ENCODE measurements at regions not wholly inside any gene's neighbourhood (a gene's known extent, or its start where the extent isn't known, plus 50 kb on each side); places are given as distances from the start of the nearest gene placed in this dataset.

DNA sequence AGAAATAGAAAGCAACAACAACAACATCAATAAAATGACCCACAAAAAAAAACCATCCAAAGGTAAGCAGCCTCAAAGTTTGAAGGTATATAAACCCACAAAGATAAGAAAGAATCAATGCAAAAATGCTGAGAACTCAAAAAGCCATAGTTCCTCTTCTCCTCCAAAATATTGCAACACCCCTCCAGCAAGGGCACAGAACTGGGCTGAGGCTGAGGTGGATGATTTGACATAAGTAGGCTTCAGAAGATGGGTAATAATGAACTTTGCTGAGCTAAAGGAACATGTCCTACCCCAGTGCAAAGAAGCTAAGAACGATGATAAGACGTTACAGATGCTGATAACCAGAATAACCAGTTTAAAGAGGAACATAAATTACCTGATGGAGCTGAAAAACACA lies 188.8 kb upstream of the BTBD3 start:
- ATAC-seq = no peak
- TF ChIP-seq ESRRG (CRISPR knock-in tag; IDR thresholded peaks at IDR 0.05) = no peak
- no peak for TF ChIP-seq ZFP30 (CRISPR knock-in tag; IDR thresholded peaks at IDR 0.05)
- no peak for TF ChIP-seq ZFP3 (CRISPR knock-in tag; IDR thresholded peaks at IDR 0.05)
- no peak for TF ChIP-seq PPARA (CRISPR knock-in tag; IDR thresholded peaks at IDR 0.05; ENCODE audit: borderline replicate concordance)

DNA sequence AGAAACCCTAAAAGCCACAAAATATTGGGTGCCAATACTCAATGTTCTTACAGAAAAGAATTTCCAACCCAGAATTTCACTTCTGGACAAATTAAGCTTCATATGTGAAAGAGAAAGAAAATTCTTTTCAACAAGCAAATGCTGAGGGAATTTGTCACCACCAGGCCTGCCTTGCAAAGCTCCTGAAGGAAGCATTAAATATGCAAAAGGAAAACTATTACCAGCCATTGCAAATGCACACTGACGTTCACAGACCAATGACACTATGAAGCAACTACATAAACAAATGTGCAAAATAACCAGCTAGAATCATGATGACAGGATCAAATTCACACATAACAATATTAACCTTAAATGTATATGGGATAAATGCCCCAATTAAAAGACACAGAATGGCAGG lies 187.9 kb upstream of the BTBD3 start:
- no peak for ATAC-seq
- no peak for TF ChIP-seq TOX (CRISPR knock-in tag; IDR thresholded peaks at IDR 0.05; ENCODE audit: borderline replicate concordance)
- no peak for TF ChIP-seq ZFP30 (CRISPR knock-in tag; IDR thresholded peaks at IDR 0.05)
- TF ChIP-seq, protein P1, sequence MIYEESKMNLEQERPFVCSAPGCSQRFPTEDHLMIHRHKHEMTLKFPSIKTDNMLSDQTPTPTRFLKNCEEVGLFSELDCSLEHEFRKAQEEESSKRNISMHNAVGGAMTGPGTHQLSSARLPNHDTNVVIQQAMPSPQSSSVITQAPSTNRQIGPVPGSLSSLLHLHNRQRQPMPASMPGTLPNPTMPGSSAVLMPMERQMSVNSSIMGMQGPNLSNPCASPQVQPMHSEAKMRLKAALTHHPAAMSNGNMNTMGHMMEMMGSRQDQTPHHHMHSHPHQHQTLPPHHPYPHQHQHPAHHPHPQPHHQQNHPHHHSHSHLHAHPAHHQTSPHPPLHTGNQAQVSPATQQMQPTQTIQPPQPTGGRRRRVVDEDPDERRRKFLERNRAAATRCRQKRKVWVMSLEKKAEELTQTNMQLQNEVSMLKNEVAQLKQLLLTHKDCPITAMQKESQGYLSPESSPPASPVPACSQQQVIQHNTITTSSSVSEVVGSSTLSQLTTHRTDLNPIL (CRISPR knock-in tag; IDR thresholded peaks at IDR 0.05; ENCODE audit: low read depth) = no peak
- no peak for TF ChIP-seq BACH2 (CRISPR knock-in tag; IDR thresholded peaks at IDR 0.05; ENCODE audit: borderline replicate concordance)
- TF ChIP-seq ISL1 (CRISPR knock-in tag; IDR thresholded peaks at IDR 0.05) = no peak
- no peak for TF ChIP-seq ZNF8 (CRISPR knock-in tag; IDR thresholded peaks at IDR 0.05)
- no peak for TF ChIP-seq CSDC2 (CRISPR knock-in tag; IDR thresholded peaks at IDR 0.05)
- no peak for TF ChIP-seq SNAI2 (CRISPR knock-in tag; IDR thresholded peaks at IDR 0.05)
- TF ChIP-seq, protein P2, sequence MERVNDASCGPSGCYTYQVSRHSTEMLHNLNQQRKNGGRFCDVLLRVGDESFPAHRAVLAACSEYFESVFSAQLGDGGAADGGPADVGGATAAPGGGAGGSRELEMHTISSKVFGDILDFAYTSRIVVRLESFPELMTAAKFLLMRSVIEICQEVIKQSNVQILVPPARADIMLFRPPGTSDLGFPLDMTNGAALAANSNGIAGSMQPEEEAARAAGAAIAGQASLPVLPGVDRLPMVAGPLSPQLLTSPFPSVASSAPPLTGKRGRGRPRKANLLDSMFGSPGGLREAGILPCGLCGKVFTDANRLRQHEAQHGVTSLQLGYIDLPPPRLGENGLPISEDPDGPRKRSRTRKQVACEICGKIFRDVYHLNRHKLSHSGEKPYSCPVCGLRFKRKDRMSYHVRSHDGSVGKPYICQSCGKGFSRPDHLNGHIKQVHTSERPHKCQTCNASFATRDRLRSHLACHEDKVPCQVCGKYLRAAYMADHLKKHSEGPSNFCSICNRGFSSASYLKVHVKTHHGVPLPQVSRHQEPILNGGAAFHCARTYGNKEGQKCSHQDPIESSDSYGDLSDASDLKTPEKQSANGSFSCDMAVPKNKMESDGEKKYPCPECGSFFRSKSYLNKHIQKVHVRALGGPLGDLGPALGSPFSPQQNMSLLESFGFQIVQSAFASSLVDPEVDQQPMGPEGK (CRISPR knock-in tag; IDR thresholded peaks at IDR 0.05; ENCODE audit: borderline replicate concordance) = no peak

DNA sequence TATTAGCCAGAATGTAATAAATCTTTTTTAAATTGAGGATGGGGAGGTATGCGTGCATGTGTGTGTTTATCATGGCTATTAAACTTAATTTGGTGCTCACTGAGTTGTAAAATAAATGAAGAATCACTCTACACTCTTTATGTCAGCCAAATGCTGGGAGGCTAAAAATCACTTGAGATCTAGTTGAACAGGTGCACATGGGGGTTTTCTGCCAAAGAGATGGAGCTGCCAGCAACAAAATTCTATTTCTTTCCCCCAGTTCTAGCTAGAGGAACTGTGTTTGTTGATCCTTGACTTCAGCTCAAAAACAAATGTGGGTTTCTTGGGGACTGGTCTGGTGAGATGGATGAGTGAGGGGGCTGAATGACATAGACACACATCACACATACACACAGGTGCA lies 183.3 kb upstream of the BTBD3 start:
- ATAC-seq = no peak
- TF ChIP-seq ISL1 (CRISPR knock-in tag; IDR thresholded peaks at IDR 0.05) (no peak), ZNF8 (CRISPR knock-in tag; IDR thresholded peaks at IDR 0.05) (no peak), ZFP3 (CRISPR knock-in tag; IDR thresholded peaks at IDR 0.05) (no peak), GLIS3 (CRISPR knock-in tag; IDR thresholded peaks at IDR 0.05) (no peak), SNAI2 (CRISPR knock-in tag; IDR thresholded peaks at IDR 0.05) (no peak), TCF4 (CRISPR knock-in tag; IDR thresholded peaks at IDR 0.05; ENCODE audit: borderline replicate concordance) (no peak), PPARA (CRISPR knock-in tag; IDR thresholded peaks at IDR 0.05; ENCODE audit: borderline replicate concordance) (no peak), ZFP30 (CRISPR knock-in tag; IDR thresholded peaks at IDR 0.05) (no peak), OSR1 (CRISPR knock-in tag; IDR thresholded peaks at IDR 0.05) (no peak)

DNA sequence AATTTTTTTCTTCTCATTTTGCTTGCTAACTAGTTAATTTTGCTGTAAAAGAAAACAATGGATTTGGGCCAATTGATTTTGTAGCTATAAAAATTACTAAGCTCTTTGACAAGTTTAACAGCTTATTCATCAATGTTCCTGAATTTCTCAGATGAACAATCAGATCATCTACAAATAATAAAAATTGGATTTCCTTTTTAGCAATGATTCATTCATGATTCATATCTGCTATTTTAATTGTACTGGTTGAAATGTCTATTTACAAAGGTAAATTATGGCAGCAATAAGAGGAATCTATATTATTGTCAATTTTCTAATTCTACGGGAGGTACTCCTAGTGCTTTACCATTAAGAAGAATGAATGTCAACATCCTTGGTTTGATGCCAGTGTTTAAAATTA lies 178.8 kb upstream of the BTBD3 start:
- TF ChIP-seq CSDC2 (CRISPR knock-in tag; IDR thresholded peaks at IDR 0.05) (no peak), SNAI2 (CRISPR knock-in tag; IDR thresholded peaks at IDR 0.05) (no peak), ZC3H10 (CRISPR knock-in tag; IDR thresholded peaks at IDR 0.05) (no peak), ZFP30 (CRISPR knock-in tag; IDR thresholded peaks at IDR 0.05) (no peak), ZNF565 (CRISPR knock-in tag; conservative IDR thresholded peaks at IDR 0.05; ENCODE audit: low read depth) (no peak), ESRRG (CRISPR knock-in tag; IDR thresholded peaks at IDR 0.05) (no peak), GLIS3 (CRISPR knock-in tag; IDR thresholded peaks at IDR 0.05) (no peak), ZFP3 (CRISPR knock-in tag; IDR thresholded peaks at IDR 0.05) (no peak), BACH2 (CRISPR knock-in tag; IDR thresholded peaks at IDR 0.05; ENCODE audit: borderline replicate concordance) (no peak), ARNTL (CRISPR knock-in tag; IDR thresholded peaks at IDR 0.05; ENCODE audit: borderline replicate concordance, low read depth) (no peak), ISL1 (CRISPR knock-in tag; IDR thresholded peaks at IDR 0.05) (no peak), ZNF8 (CRISPR knock-in tag; IDR thresholded peaks at IDR 0.05) (no peak), ZNF70 (CRISPR knock-in tag; IDR thresholded peaks at IDR 0.05) (no peak), PPARA (CRISPR knock-in tag; IDR thresholded peaks at IDR 0.05; ENCODE audit: borderline replicate concordance) (no peak), RARB (CRISPR knock-in tag; IDR thresholded peaks at IDR 0.05) (no peak), OSR1 (CRISPR knock-in tag; IDR thresholded peaks at IDR 0.05) (no peak), TCF4 (CRISPR knock-in tag; IDR thresholded peaks at IDR 0.05; ENCODE audit: borderline replicate concordance) (no peak)
- TF ChIP-seq, protein P1 (CRISPR knock-in tag; IDR thresholded peaks at IDR 0.05; ENCODE audit: low read depth) = no peak
- TF ChIP-seq, protein P2 (CRISPR knock-in tag; IDR thresholded peaks at IDR 0.05; ENCODE audit: borderline replicate concordance) = no peak
- TF ChIP-seq, protein P3, sequence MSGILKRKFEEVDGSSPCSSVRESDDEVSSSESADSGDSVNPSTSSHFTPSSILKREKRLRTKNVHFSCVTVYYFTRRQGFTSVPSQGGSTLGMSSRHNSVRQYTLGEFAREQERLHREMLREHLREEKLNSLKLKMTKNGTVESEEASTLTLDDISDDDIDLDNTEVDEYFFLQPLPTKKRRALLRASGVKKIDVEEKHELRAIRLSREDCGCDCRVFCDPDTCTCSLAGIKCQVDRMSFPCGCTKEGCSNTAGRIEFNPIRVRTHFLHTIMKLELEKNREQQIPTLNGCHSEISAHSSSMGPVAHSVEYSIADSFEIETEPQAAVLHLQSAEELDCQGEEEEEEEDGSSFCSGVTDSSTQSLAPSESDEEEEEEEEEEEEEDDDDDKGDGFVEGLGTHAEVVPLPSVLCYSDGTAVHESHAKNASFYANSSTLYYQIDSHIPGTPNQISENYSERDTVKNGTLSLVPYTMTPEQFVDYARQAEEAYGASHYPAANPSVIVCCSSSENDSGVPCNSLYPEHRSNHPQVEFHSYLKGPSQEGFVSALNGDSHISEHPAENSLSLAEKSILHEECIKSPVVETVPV (CRISPR knock-in tag; IDR thresholded peaks at IDR 0.05) = no peak
- ATAC-seq = no peak
